Astrocyte (in vitro differentiated cells and primary cell): ENCODE measurements at regions not wholly inside any gene's neighbourhood (a gene's known extent, or its start where the extent isn't known, plus 50 kb on each side); places are given as distances from the start of the nearest gene placed in this dataset.

Experiments used
- DNase-seq: peaks from one replicate; pipeline ENCODE4 v3.0.0-alpha.2; 2010; ENCODE audit warnings: low read depth
- FAIRE-seq: peaks from 2 replicates; lab custom pipeline; 2011; peaks lifted over from hg19 to GRCh38; lab: Jason Lieb, UNC
- H2AFZ ChIP-seq: 2 replicates; pipeline ENCODE4 v1.6.0; 2012; ENCODE audit warnings: low read depth, low read length, inconsistent platforms
- H3K27ac ChIP-seq: 2 replicates; pipeline ENCODE4 v1.5.1; 2011; ENCODE audit warnings: low read depth, low read length, inconsistent platforms
- H3K27me3 ChIP-seq: 2 replicates; pipeline ENCODE4 v1.6.0; 2011; ENCODE audit warnings: low read length, inconsistent platforms; ENCODE audit not compliant: insufficient read depth
- H3K36me3 ChIP-seq: 2 replicates; pipeline ENCODE4 v1.5.1; 2011; ENCODE audit warnings: low read length, inconsistent platforms; ENCODE audit not compliant: insufficient read depth
- H3K4me1 ChIP-seq: 2 replicates; pipeline ENCODE4 v1.5.1; 2011; ENCODE audit warnings: low read length, inconsistent platforms; ENCODE audit not compliant: insufficient read depth
- H3K4me2 ChIP-seq: 2 replicates; pipeline ENCODE4 v1.6.0; 2012; ENCODE audit warnings: low read length, inconsistent platforms
- H3K4me3 ChIP-seq: 2 replicates; pipeline ENCODE4 v1.5.1; 2011; ENCODE audit warnings: low read depth, mild to moderate bottlenecking, low read length, inconsistent platforms; ENCODE audit not compliant: insufficient read depth
- H3K79me2 ChIP-seq: 2 replicates; pipeline ENCODE4 v1.6.0; 2012; ENCODE audit warnings: mild to moderate bottlenecking, low read length, inconsistent platforms; ENCODE audit not compliant: insufficient read depth
- H3K9ac ChIP-seq: 2 replicates; pipeline ENCODE4 v1.6.0; 2012; ENCODE audit warnings: mild to moderate bottlenecking, low read length, inconsistent platforms
- H3K9me3 ChIP-seq: 2 replicates; pipeline ENCODE4 v1.5.1; 2012; ENCODE audit warnings: low read depth, mild to moderate bottlenecking, low read length, inconsistent platforms; ENCODE audit not compliant: insufficient read depth
- H4K20me1 ChIP-seq: 2 replicates; pipeline ENCODE4 v1.6.0; 2012; ENCODE audit warnings: low read length, inconsistent platforms; ENCODE audit not compliant: insufficient read depth
- H3K27ac Mint-ChIP-seq: one replicate; pipeline ENCODE4 v1.8.0; 2021; ENCODE audit warnings: mild to moderate bottlenecking, mixed read lengths; ENCODE audit not compliant: unreplicated experiment
- H3K27me3 Mint-ChIP-seq: one replicate; pipeline ENCODE4 v1.8.0; 2021; ENCODE audit warnings: low read depth, mixed read lengths; ENCODE audit not compliant: unreplicated experiment
- H3K36me3 Mint-ChIP-seq: one replicate; pipeline ENCODE4 v1.8.0; 2021; ENCODE audit warnings: low read depth, mixed read lengths; ENCODE audit not compliant: unreplicated experiment
- H3K4me1 Mint-ChIP-seq: one replicate; pipeline ENCODE4 v1.8.0; 2021; ENCODE audit warnings: low read depth, mixed read lengths; ENCODE audit not compliant: unreplicated experiment
- H3K4me3 Mint-ChIP-seq: one replicate; pipeline ENCODE4 v1.8.0; 2021; ENCODE audit warnings: mild to moderate bottlenecking, moderate library complexity, mixed read lengths; ENCODE audit not compliant: unreplicated experiment
- H3K9me3 Mint-ChIP-seq: one replicate; pipeline ENCODE4 v1.8.0; 2021; ENCODE audit warnings: mild to moderate bottlenecking, mixed read lengths; ENCODE audit not compliant: unreplicated experiment
- EZH2 ChIP-seq: IDR thresholded peaks from 2 replicates; pipeline ENCODE4 v1.6.1; 2012; ENCODE audit warnings: mild to moderate bottlenecking, low read length, inconsistent platforms; ENCODE audit not compliant: insufficient read depth
- TF ChIP-seq, protein P1 (sequence below): IDR thresholded peaks from 2 replicates; pipeline ENCODE4 v1.5.1; 2011; ENCODE audit warnings: low read depth, mild to moderate bottlenecking, inconsistent platforms, low read length, moderate library complexity; ENCODE audit not compliant: insufficient read depth

DNA sequence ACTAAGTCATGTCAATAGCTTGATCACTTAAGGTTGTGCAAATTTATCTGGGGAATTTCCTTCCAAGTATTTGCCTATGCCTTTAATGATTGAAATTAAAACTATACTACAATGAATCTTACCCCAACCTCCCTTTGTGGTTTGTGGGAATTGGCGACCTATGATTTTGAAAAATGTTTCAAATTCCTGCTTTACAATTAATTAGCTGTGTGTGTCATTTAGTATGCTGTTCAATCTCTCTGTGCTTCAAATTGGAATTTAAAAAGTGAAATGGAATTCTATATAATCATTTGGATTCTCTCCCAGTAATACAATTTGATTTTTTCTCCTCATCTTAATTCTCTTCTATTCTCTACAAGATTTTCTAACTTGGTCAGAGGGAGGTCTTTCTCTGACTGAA lies 2319.5 kb downstream of the ARAP2 start:
- H3K4me3 ChIP-seq: no peak overlapping the region
- Mint-ChIP-seq H3K4me1 (peaks cover 17% of the 10 kb centered on the region), H3K9me3 (peaks cover 2% of the 10 kb centered on the region), H3K36me3 (no peaks in the 10 kb centered on the region), H3K27me3 (no peaks in the 10 kb centered on the region), H3K27ac (peak overlapping the region; percentile 21), H3K4me3 (no peak overlapping the region)
- FAIRE-seq: no peak
- peak overlapping the region; percentile 38 for H3K4me2 ChIP-seq
- H3K9ac ChIP-seq: no peak overlapping the region
- no peaks in the 10 kb centered on the region for H3K79me2 ChIP-seq
- peaks cover 7% of the 10 kb centered on the region for H3K4me1 ChIP-seq
- no peaks in the 10 kb centered on the region for H3K27me3 ChIP-seq
- peak; percentile 35 for DNase-seq
- H2AFZ ChIP-seq: no peak overlapping the region
- H3K9me3 ChIP-seq: no peaks in the 10 kb centered on the region
- no peak overlapping the region for H3K27ac ChIP-seq
- no peaks in the 10 kb centered on the region for H4K20me1 ChIP-seq
- TF ChIP-seq, protein P1, sequence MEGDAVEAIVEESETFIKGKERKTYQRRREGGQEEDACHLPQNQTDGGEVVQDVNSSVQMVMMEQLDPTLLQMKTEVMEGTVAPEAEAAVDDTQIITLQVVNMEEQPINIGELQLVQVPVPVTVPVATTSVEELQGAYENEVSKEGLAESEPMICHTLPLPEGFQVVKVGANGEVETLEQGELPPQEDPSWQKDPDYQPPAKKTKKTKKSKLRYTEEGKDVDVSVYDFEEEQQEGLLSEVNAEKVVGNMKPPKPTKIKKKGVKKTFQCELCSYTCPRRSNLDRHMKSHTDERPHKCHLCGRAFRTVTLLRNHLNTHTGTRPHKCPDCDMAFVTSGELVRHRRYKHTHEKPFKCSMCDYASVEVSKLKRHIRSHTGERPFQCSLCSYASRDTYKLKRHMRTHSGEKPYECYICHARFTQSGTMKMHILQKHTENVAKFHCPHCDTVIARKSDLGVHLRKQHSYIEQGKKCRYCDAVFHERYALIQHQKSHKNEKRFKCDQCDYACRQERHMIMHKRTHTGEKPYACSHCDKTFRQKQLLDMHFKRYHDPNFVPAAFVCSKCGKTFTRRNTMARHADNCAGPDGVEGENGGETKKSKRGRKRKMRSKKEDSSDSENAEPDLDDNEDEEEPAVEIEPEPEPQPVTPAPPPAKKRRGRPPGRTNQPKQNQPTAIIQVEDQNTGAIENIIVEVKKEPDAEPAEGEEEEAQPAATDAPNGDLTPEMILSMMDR: no peak
- TF ChIP-seq EZH2: no peak
- H3K36me3 ChIP-seq: no peaks in the 10 kb centered on the region

- no peaks in the 10 kb centered on the region for H4K20me1 ChIP-seq
- H3K27me3 ChIP-seq: no peaks in the 10 kb centered on the region
- no peak overlapping the region for H3K4me3 Mint-ChIP-seq
- H3K9me3 Mint-ChIP-seq: no peaks in the 10 kb centered on the region
- H3K27me3 Mint-ChIP-seq: no peaks in the 10 kb centered on the region
- no peaks in the 10 kb centered on the region for H3K36me3 Mint-ChIP-seq
- no peak overlapping the region for H3K4me3 ChIP-seq
- no peaks in the 10 kb centered on the region for H3K36me3 ChIP-seq
- H3K4me2 ChIP-seq: no peak overlapping the region
- H3K9ac ChIP-seq: no peak overlapping the region
- FAIRE-seq (no peak), DNase-seq (peak; percentile 68)
- no peak for TF ChIP-seq EZH2
- TF ChIP-seq, protein P1: no peak
- H3K27ac Mint-ChIP-seq: no peak overlapping the region
- no peak overlapping the region for H3K27ac ChIP-seq
- no peaks in the 10 kb centered on the region for H3K9me3 ChIP-seq
- H3K79me2 ChIP-seq: no peaks in the 10 kb centered on the region
- H2AFZ ChIP-seq: no peak overlapping the region
- no peaks in the 10 kb centered on the region for H3K4me1 Mint-ChIP-seq
- H3K4me1 ChIP-seq: no peaks in the 10 kb centered on the region
Observed at GRCh38 chr4:33930497-33930896, 2313.8 kb downstream of the ARAP2 start.

- Histone ChIP-seq H3K36me3 (no peaks in the 10 kb centered on the region), H3K4me2 (no peak overlapping the region), H3K27ac (no peak overlapping the region), H3K79me2 (no peaks in the 10 kb centered on the region), H2AFZ (no peak overlapping the region), H3K9me3 (no peaks in the 10 kb centered on the region), H3K27me3 (no peaks in the 10 kb centered on the region), H3K4me3 (no peak overlapping the region), H4K20me1 (no peaks in the 10 kb centered on the region), H3K4me1 (no peaks in the 10 kb centered on the region), H3K9ac (no peak overlapping the region)
- TF ChIP-seq, protein P1: no peak
- TF ChIP-seq EZH2: no peak
- no peak for FAIRE-seq
- H3K27ac Mint-ChIP-seq: no peak overlapping the region
- no peak overlapping the region for H3K4me3 Mint-ChIP-seq
- no peaks in the 10 kb centered on the region for H3K36me3 Mint-ChIP-seq
- H3K4me1 Mint-ChIP-seq: no peaks in the 10 kb centered on the region
- no peak for DNase-seq
- H3K9me3 Mint-ChIP-seq: no peaks in the 10 kb centered on the region
- no peaks in the 10 kb centered on the region for H3K27me3 Mint-ChIP-seq
Observed at GRCh38 chr4:33931026-33931425, 2313.3 kb downstream of the ARAP2 start.
